ENCODE measurements at regions not wholly inside any gene's neighbourhood (a gene's known extent, or its start where the extent isn't known, plus 50 kb on each side); places are given as distances from the start of the nearest gene placed in this dataset.

- TF ChIP-seq CTCF (conservative IDR thresholded peaks at IDR 0.05; ENCODE audit: low read length) (no peak), EZH2phosphoT487 (IDR thresholded peaks at IDR 0.05; ENCODE audit: borderline replicate concordance, low read depth, low read length) (no peak)
These were observed 58.3 kb downstream of the VCPKMT start for GRCh38 chr14:50058113-50058512.
